Activated CD4-positive, alpha-beta T cell treated with anti-CD3 and anti-CD28 coated beads for 36 hours (primary cell): ENCODE measurements at regions not wholly inside any gene's neighbourhood (a gene's known extent, or its start where the extent isn't known, plus 50 kb on each side); places are given as distances from the start of the nearest gene placed in this dataset.
"Not testable (repeated sequence)": the region's sequence is repeated elsewhere in the genome, so short reads cannot be mapped to it uniquely, and the experiment has no call there.

Source experiments
- ATAC-seq: fragments of 200-7000 bp; cut with Tn5 transposase; one replicate; pipeline ENCODE4 v1.10.0; 2021; ENCODE audit warnings: mild to moderate bottlenecking, moderate library complexity
- CTCF ChIA-PET: fragments of 350-600 bp; sonication (Branson Sonifier 250); formaldehyde crosslinking; loops from one replicate; lab custom pipeline; 2021; ENCODE audit warnings: antibody characterized with exemption; lab: Charles Lee
- POLR2A ChIA-PET: fragments of 350-600 bp; sonication (Branson Sonifier 250); formaldehyde crosslinking; loops from one replicate; lab custom pipeline; 2021; ENCODE audit warnings: antibody characterized with exemption, inconsistent platforms; lab: Charles Lee
- DNase-seq: peaks from one replicate; pipeline ENCODE4 v3.0.0-alpha.2; 2020
- H3K27ac Mint-ChIP-seq: one replicate; pipeline ENCODE4 v1.8.0; 2021; ENCODE audit warnings: mixed read lengths
- H3K27me3 Mint-ChIP-seq: one replicate; pipeline ENCODE4 v1.8.0; 2021; ENCODE audit warnings: mixed read lengths
- H3K36me3 Mint-ChIP-seq: one replicate; pipeline ENCODE4 v1.8.0; 2021; ENCODE audit warnings: low read depth, mixed read lengths
- H3K4me1 Mint-ChIP-seq: one replicate; pipeline ENCODE4 v1.8.0; 2021; ENCODE audit warnings: mixed read lengths
- H3K4me3 Mint-ChIP-seq: one replicate; pipeline ENCODE4 v1.8.0; 2021; ENCODE audit warnings: mild to moderate bottlenecking, moderate library complexity, mixed read lengths
- H3K9me3 Mint-ChIP-seq: one replicate; pipeline ENCODE4 v1.8.0; 2021; ENCODE audit warnings: low read depth, mixed read lengths
- intact Hi-C, 2 experiments: fragments of 100-400 bp; cut with DNase I in 1 of 2; cut with micrococcal nuclease in 1 of 2; formaldehyde crosslinking; loops; one replicate each; pipeline versions ENCODE4 v1.14.2 to v1.15.1; 2022 to 2024; cut with DNase I, micrococcal nuclease

GRCh38 chr2:228430986-228431385 is 249.5 kb upstream of the SPHKAP start:
- Mint-ChIP-seq H3K36me3 (no peaks in the 10 kb centered on the region), H3K27ac (no peak overlapping the region), H3K4me3 (no peak overlapping the region), H3K27me3 (no peaks in the 10 kb centered on the region), H3K4me1 (no peaks in the 10 kb centered on the region), H3K9me3 (peaks cover 17% of the 10 kb centered on the region)
- POLR2A ChIA-PET: no interaction called here
- no peak for DNase-seq
- intact Hi-C loops: no loop called here
- ATAC-seq: no peak
- CTCF ChIA-PET: interaction anchor here (1.1 kb wide), 1 partner anchor 8 kb away, joined by 3 read pairs; no protein-coding TSS in a partner anchor

GRCh38 chr2:228426502-228427216 is 245.2 kb upstream of the SPHKAP start:
- H3K27ac Mint-ChIP-seq: no peak overlapping the region
- H3K36me3 Mint-ChIP-seq: no peaks in the 10 kb centered on the region
- POLR2A ChIA-PET: no interaction called here
- no peak for DNase-seq
- H3K4me1 Mint-ChIP-seq: no peaks in the 10 kb centered on the region
- H3K9me3 Mint-ChIP-seq: peaks cover 18% of the 10 kb centered on the region
- no peak overlapping the region for H3K4me3 Mint-ChIP-seq
- CTCF ChIA-PET: no interaction called here
- intact Hi-C loops: no loop called here
- ATAC-seq: no peak
- no peaks in the 10 kb centered on the region for H3K27me3 Mint-ChIP-seq

DNA sequence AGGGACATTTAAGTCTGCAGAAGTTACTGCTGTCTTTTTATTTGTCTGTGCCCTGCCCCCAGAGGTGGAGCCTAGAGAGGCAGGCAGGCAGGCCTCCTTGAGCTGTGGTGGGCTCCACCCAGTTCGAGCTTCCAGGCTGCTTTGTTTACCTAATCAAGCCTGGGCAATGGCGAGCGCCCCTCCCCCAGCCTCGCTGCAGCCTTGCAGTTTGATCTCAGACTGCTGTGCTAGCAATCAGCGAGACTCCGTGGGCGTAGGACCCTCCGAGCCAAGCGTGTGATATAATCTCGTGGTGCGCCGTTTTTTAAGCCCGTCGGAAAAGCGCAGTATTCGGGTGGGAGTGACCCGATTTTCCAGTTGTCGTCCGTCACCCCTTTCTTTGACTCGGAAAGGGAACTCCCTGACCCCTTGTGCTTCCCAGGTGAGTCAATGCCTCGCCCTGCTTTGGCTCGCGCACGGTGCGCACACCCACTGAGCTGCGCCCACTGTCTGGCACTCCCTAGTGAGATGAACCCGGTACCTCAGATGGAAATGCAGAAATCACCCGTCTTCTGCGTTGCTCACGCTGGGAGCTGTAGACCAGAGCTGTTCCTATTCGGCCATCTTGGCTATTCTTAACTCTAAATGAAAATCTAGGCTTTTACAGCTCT is 244.0 kb upstream of the SPHKAP start:
- H3K36me3 Mint-ChIP-seq, CTCF ChIA-PET, H3K4me1 Mint-ChIP-seq, H3K4me3 Mint-ChIP-seq, ATAC-seq, POLR2A ChIA-PET, H3K27me3 Mint-ChIP-seq, DNase-seq, H3K27ac Mint-ChIP-seq, intact Hi-C loops: not testable (repeated sequence)
- H3K9me3 Mint-ChIP-seq: peaks cover 12% of the 10 kb centered on the region

GRCh38 chr2:228417956-228418355 is 236.5 kb upstream of the SPHKAP start:
- ChIA-PET POLR2A (no interaction called here), CTCF (no interaction called here)
- ATAC-seq (no peak), DNase-seq (no peak)
- H3K27ac Mint-ChIP-seq: no peak overlapping the region
- H3K4me3 Mint-ChIP-seq: no peak overlapping the region
- intact Hi-C loops: no loop called here
- peaks cover 3% of the 10 kb centered on the region for H3K9me3 Mint-ChIP-seq
- no peaks in the 10 kb centered on the region for H3K4me1 Mint-ChIP-seq
- no peaks in the 10 kb centered on the region for H3K36me3 Mint-ChIP-seq
- no peaks in the 10 kb centered on the region for H3K27me3 Mint-ChIP-seq

DNA sequence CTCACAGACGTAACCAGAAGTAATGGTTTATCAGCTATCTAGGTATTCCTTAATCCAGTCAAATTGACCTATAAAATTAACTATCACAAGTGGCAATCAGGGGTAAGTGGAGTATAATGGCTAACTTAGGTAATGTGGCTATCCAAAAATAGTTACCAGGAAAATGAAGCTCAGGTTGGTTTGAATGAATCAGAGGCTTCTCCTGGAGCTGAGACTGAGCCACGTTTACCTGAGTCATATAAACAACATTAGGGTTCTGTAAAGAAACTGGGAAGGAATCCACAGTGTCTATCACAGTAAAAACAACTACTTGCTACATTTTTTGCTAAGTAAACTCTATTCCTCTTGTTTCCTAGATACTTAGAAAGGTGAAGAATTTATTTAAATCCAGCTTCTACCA is 236.0 kb upstream of the SPHKAP start:
- Mint-ChIP-seq H3K4me3 (no peak overlapping the region), H3K9me3 (peaks cover 3% of the 10 kb centered on the region), H3K27ac (no peak overlapping the region), H3K4me1 (no peaks in the 10 kb centered on the region), H3K36me3 (no peaks in the 10 kb centered on the region), H3K27me3 (no peaks in the 10 kb centered on the region)
- intact Hi-C loops: no loop called here
- no peak for ATAC-seq
- DNase-seq: no peak
- ChIA-PET POLR2A (no interaction called here), CTCF (no interaction called here)

DNA sequence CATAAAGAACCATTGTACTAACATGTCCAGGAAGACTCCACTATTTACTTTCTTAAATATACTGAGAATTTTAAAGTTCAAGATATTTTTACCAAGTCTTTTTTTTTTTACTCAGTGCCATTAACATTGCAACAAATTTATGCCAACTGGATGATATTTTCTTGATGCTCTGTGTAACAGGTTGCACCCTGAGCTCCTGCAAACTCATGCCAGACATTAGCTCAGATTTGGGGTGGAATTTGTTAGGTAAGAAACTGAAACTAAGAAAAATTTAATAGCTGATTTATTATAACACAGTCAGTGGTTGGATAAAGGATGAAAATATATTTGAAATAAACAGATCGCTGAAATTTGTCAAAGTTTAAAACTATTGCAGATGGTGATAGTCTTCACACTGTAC is 228.6 kb upstream of the SPHKAP start:
- H3K9me3 Mint-ChIP-seq: peaks cover 2% of the 10 kb centered on the region
- ChIA-PET CTCF (no interaction called here), POLR2A (no interaction called here)
- ATAC-seq (no peak), DNase-seq (no peak)
- no peaks in the 10 kb centered on the region for H3K4me1 Mint-ChIP-seq
- no peaks in the 10 kb centered on the region for H3K27me3 Mint-ChIP-seq
- intact Hi-C loops: no loop called here
- no peak overlapping the region for H3K4me3 Mint-ChIP-seq
- no peaks in the 10 kb centered on the region for H3K36me3 Mint-ChIP-seq
- no peak overlapping the region for H3K27ac Mint-ChIP-seq

GRCh38 chr2:228409493-228409892 is 228.0 kb upstream of the SPHKAP start:
- POLR2A ChIA-PET: no interaction called here
- peaks cover 2% of the 10 kb centered on the region for H3K9me3 Mint-ChIP-seq
- no peaks in the 10 kb centered on the region for H3K27me3 Mint-ChIP-seq
- H3K36me3 Mint-ChIP-seq: no peaks in the 10 kb centered on the region
- H3K4me1 Mint-ChIP-seq: no peaks in the 10 kb centered on the region
- H3K4me3 Mint-ChIP-seq: no peak overlapping the region
- DNase-seq: no peak
- ATAC-seq: no peak
- intact Hi-C loops: no loop called here
- no peak overlapping the region for H3K27ac Mint-ChIP-seq
- CTCF ChIA-PET: no interaction called here

- peaks cover 2% of the 10 kb centered on the region for H3K9me3 Mint-ChIP-seq
- H3K27ac Mint-ChIP-seq: no peak overlapping the region
- intact Hi-C loops: no loop called here
- H3K4me3 Mint-ChIP-seq: no peak overlapping the region
- ChIA-PET POLR2A (no interaction called here), CTCF (no interaction called here)
- H3K36me3 Mint-ChIP-seq: no peaks in the 10 kb centered on the region
- no peaks in the 10 kb centered on the region for H3K4me1 Mint-ChIP-seq
- H3K27me3 Mint-ChIP-seq: no peaks in the 10 kb centered on the region
- ATAC-seq: no peak
- DNase-seq: no peak
These were observed 227.2 kb upstream of the SPHKAP start for GRCh38 chr2:228408529-228409227.

GRCh38 chr2:228407821-228408220 is 226.3 kb upstream of the SPHKAP start:
- intact Hi-C loops: no loop called here
- Mint-ChIP-seq H3K27me3 (no peaks in the 10 kb centered on the region), H3K4me3 (no peak overlapping the region), H3K36me3 (no peaks in the 10 kb centered on the region), H3K9me3 (peaks cover 2% of the 10 kb centered on the region), H3K27ac (no peak overlapping the region), H3K4me1 (no peaks in the 10 kb centered on the region)
- DNase-seq (no peak), ATAC-seq (no peak)
- ChIA-PET CTCF (no interaction called here), POLR2A (no interaction called here)

DNA sequence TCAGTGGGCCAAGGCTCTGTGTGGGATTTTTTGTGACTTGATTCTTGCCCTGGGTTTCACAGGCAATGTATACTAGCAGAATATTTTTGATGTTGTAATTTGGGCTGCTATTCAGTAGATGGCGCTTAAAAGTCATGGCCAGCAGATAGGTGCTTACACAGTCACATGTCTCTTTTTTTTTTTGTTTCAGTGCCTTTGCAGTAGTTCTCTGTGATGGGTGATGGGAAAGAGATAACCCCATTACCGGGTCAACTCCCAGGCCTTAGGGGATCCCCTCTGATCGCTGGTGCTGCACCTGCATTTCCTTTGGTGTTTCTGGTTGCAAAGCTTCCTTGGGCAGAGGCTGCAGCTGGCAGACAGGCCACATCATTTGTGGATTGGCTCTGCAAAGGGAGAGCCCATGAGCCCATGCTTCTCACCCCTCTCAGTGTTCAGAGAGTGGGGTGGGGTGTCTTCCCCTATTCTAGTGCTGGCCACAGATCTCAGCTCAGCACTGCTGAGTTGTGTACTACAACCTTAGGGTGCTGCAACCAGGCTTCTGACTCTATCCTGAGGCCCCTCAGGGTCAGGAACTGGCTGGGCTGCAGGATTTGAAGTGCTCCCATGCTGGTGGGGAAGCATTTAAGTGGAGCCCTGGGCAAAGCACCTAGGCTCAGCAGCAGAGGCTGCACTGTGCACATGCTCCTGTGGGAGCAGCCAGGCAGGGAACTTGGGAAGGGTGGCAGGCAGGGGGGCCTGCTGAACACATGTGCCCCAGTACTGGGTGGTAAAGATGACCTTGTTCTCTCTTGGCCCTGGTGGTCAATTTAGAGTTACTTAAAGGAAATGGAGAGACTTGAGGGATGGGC is 219.8 kb upstream of the SPHKAP start:
- H3K4me3 Mint-ChIP-seq: no peak overlapping the region
- H3K27me3 Mint-ChIP-seq: no peaks in the 10 kb centered on the region
- H3K4me1 Mint-ChIP-seq: no peaks in the 10 kb centered on the region
- no peak for ATAC-seq
- intact Hi-C loops: no loop called here
- ChIA-PET POLR2A (no interaction called here), CTCF (no interaction called here)
- H3K36me3 Mint-ChIP-seq: no peaks in the 10 kb centered on the region
- peaks cover 3% of the 10 kb centered on the region for H3K9me3 Mint-ChIP-seq
- no peak for DNase-seq
- H3K27ac Mint-ChIP-seq: no peak overlapping the region

GRCh38 chr2:228387776-228388175 is 206.3 kb upstream of the SPHKAP start:
- DNase-seq (no peak), ATAC-seq (no peak)
- Mint-ChIP-seq H3K4me1 (no peaks in the 10 kb centered on the region), H3K36me3 (no peaks in the 10 kb centered on the region), H3K27ac (no peak overlapping the region), H3K27me3 (no peaks in the 10 kb centered on the region), H3K9me3 (peaks cover 6% of the 10 kb centered on the region), H3K4me3 (no peak overlapping the region)
- CTCF ChIA-PET: no interaction called here
- POLR2A ChIA-PET: no interaction called here
- intact Hi-C loops: no loop called here
